ELF-1 (cell line): ENCODE measurements at regions not wholly inside any gene's neighbourhood (a gene's known extent, or its start where the extent isn't known, plus 50 kb on each side); places are given as distances from the start of the nearest gene placed in this dataset.
"Not testable (repeated sequence)": the region's sequence is repeated elsewhere in the genome, so short reads cannot be mapped to it uniquely, and the experiment has no call there.

ENCODE experiments used
- DNase-seq: peaks from one replicate; pipeline ENCODE4 v3.0.0-alpha.2; 2016; ENCODE audit warnings: low read depth, low spot score

GRCh38 chr7:81064426-81064825 lies 145.6 kb upstream of the SEMA3C start:
- no peak for DNase-seq

- DNase-seq, result no peak
These were observed 143.9 kb upstream of the SEMA3C start for GRCh38 chr7:81062755-81063154.

- not testable (repeated sequence) for DNase-seq
These were observed 138.6 kb upstream of the SEMA3C start for GRCh38 chr7:81057469-81057868.

GRCh38 chr7:81053623-81054022 lies 134.8 kb upstream of the SEMA3C start:
- DNase-seq, result no peak

- no peak for DNase-seq
These were observed 133.1 kb upstream of the SEMA3C start for GRCh38 chr7:81051811-81052413.

- DNase-seq, result no peak
These were observed 126.7 kb upstream of the SEMA3C start for GRCh38 chr7:81045491-81046030.

GRCh38 chr7:81042646-81043045 lies 123.8 kb upstream of the SEMA3C start:
- DNase-seq, result not testable (repeated sequence)

GRCh38 chr7:81040496-81040895 lies 121.6 kb upstream of the SEMA3C start:
- no peak for DNase-seq

GRCh38 chr7:81036871-81037270 lies 118.0 kb upstream of the SEMA3C start:
- no peak for DNase-seq

GRCh38 chr7:81036057-81036456 lies 117.2 kb upstream of the SEMA3C start:
- DNase-seq, result no peak

- DNase-seq, result no peak
These were observed 113.1 kb upstream of the SEMA3C start for GRCh38 chr7:81031996-81032395.

- no peak for DNase-seq
These were observed 112.4 kb upstream of the SEMA3C start for GRCh38 chr7:81031243-81031642.

GRCh38 chr7:81030472-81030871 lies 111.6 kb upstream of the SEMA3C start:
- no peak for DNase-seq

GRCh38 chr7:81029511-81029910 lies 110.7 kb upstream of the SEMA3C start:
- DNase-seq, result no peak

- no peak for DNase-seq
These were observed 106.5 kb upstream of the SEMA3C start for GRCh38 chr7:81025360-81025759.

- DNase-seq, result no peak
These were observed 96.1 kb upstream of the SEMA3C start for GRCh38 chr7:81014908-81015307.

- DNase-seq, result no peak
These were observed 95.4 kb upstream of the SEMA3C start for GRCh38 chr7:81014266-81014665.

- DNase-seq, result peak; percentile 5
These were observed 94.4 kb upstream of the SEMA3C start for GRCh38 chr7:81013083-81013817.

GRCh38 chr7:81008901-81009300 lies 90.0 kb upstream of the SEMA3C start:
- DNase-seq, result no peak

- no peak for DNase-seq
These were observed 88.2 kb upstream of the SEMA3C start for GRCh38 chr7:81007051-81007450.

- DNase-seq, result no peak
These were observed 86.4 kb upstream of the SEMA3C start for GRCh38 chr7:81005254-81005653.

GRCh38 chr7:81004098-81004497 lies 85.2 kb upstream of the SEMA3C start:
- no peak for DNase-seq

- no peak for DNase-seq
These were observed 84.5 kb upstream of the SEMA3C start for GRCh38 chr7:81003326-81003725.
